ENCODE measurements at regions not wholly inside any gene's neighbourhood (a gene's known extent, or its start where the extent isn't known, plus 50 kb on each side); places are given as distances from the start of the nearest gene placed in this dataset.

DNA sequence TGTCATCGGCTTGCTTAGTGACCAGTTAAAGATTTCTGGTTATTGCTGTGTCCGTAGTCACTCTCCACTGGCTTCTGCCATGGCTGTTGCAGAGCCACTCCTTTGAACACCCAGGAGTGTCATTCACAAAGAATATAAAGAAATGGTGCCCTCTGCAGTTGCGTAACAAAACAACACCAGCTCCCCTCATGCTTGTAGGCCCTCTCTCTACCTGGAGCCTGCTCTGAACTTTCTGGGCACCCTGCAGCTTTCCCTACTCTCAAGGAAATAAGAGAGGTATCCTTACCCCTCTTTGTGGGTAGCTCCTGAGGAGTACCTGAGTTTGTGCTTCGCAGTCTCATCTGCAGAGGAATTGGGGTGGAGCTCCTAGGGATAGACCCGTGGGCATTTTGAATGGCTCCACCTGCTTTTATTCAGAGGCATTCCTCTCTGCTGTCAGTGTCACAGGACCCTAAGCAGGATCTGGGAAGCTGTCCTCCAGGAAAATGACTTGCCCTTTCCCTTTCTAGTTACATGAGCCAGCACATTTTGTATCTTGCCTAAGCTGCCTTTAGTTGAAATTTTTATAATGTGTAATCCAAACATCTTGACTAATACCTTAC, 97.2 kb upstream of the TMEM260 start:
- no peak for FAIRE-seq
- TF ChIP-seq, protein P1, sequence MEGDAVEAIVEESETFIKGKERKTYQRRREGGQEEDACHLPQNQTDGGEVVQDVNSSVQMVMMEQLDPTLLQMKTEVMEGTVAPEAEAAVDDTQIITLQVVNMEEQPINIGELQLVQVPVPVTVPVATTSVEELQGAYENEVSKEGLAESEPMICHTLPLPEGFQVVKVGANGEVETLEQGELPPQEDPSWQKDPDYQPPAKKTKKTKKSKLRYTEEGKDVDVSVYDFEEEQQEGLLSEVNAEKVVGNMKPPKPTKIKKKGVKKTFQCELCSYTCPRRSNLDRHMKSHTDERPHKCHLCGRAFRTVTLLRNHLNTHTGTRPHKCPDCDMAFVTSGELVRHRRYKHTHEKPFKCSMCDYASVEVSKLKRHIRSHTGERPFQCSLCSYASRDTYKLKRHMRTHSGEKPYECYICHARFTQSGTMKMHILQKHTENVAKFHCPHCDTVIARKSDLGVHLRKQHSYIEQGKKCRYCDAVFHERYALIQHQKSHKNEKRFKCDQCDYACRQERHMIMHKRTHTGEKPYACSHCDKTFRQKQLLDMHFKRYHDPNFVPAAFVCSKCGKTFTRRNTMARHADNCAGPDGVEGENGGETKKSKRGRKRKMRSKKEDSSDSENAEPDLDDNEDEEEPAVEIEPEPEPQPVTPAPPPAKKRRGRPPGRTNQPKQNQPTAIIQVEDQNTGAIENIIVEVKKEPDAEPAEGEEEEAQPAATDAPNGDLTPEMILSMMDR (IDR thresholded peaks at IDR 0.05; ENCODE audit: insufficient read depth, low read length, severe bottlenecking): peak; percentile 17
- H3K36me3 ChIP-seq (ENCODE audit: control insufficient read depth, insufficient read depth, low read length): no peaks in the 10 kb centered on the region
- H3K27me3 ChIP-seq (ENCODE audit: control insufficient read depth, insufficient read depth, low read length): no peaks in the 10 kb centered on the region
- peak; percentile 14 for DNase-seq (ENCODE audit: low read depth)
- no peak overlapping the region for H3K4me3 ChIP-seq (ENCODE audit: low read depth, low read length)

DNA sequence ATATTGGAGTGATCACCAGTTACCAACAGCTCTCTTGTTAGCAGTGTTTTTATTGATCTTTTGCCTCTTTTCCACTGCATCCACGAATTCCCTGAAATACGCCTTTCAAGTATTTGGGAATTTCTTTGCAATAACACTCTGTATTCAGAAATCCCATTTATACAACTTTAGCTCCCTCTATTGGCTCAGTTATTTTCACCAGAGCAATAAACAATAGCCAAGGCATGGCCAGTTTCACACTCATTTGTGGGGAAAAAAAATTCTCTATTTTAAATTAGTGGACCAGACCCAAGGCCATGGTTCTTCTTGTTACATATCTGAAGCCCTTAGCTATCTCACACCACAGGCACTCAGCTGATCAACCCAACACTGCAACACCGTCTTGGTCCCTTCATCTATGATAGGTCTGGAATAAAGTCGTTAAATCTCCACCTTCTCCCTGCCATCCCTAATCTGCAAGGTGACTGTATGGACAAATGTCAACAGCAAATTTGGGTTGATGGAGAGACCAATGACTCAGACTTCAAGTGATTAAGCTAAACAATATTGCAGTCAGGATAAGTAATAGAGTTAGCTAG, 92.4 kb upstream of the TMEM260 start:
- peak; percentile 17 for DNase-seq (ENCODE audit: low read depth)
- Histone ChIP-seq H3K27me3 (ENCODE audit: control insufficient read depth, insufficient read depth, low read length) (no peaks in the 10 kb centered on the region), H3K36me3 (ENCODE audit: control insufficient read depth, insufficient read depth, low read length) (no peaks in the 10 kb centered on the region), H3K4me3 (ENCODE audit: low read depth, low read length) (no peak overlapping the region)
- no peak for FAIRE-seq
- TF ChIP-seq, protein P1 (IDR thresholded peaks at IDR 0.05; ENCODE audit: insufficient read depth, low read length, severe bottlenecking): no peak

DNA sequence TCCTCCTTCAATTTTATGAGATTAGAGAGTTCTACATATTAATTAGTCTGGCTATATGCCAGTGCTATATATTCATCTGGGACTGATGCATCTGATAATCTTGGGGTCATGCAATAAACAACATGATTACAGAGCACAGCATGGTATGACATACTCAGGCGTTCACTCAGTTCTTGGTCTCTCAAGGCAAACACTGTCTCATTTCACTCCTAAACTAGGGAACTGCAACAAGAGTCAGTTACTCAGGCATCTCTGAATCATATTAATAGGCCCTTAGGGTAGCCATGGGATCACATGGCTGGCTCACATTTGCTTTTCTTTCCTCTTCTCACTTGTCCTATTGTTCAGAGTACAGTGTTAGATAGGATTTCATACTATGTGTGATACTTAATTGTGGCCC, 91.8 kb upstream of the TMEM260 start:
- Histone ChIP-seq H3K27me3 (ENCODE audit: control insufficient read depth, insufficient read depth, low read length) (no peaks in the 10 kb centered on the region), H3K4me3 (ENCODE audit: low read depth, low read length) (no peak overlapping the region), H3K36me3 (ENCODE audit: control insufficient read depth, insufficient read depth, low read length) (no peaks in the 10 kb centered on the region)
- TF ChIP-seq, protein P1 (IDR thresholded peaks at IDR 0.05; ENCODE audit: insufficient read depth, low read length, severe bottlenecking): no peak
- FAIRE-seq (no peak), DNase-seq (ENCODE audit: low read depth) (peak; percentile 96)

DNA sequence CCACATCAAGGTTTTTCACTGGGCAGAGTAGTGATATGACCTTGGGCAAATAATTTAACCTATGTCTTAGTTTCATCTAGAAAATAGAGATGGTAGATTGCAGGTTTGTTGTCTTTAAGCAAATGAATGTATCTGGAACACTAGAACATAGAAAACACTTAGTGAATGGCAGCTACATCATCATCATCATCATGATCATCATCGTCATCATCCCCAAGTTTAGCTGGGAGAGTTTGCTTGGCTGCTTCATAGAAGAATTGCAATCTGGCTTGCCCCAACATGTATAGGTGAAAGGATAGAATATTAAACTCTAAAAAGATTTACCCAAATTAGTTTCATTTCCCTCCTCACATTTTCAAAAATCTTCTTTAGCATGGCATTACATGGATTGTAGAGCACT, 91.3 kb upstream of the TMEM260 start:
- H3K27me3 ChIP-seq (ENCODE audit: control insufficient read depth, insufficient read depth, low read length): no peaks in the 10 kb centered on the region
- no peak overlapping the region for H3K4me3 ChIP-seq (ENCODE audit: low read depth, low read length)
- no peaks in the 10 kb centered on the region for H3K36me3 ChIP-seq (ENCODE audit: control insufficient read depth, insufficient read depth, low read length)
- DNase-seq (ENCODE audit: low read depth) (peak; percentile 29), FAIRE-seq (no peak)
- TF ChIP-seq, protein P1 (IDR thresholded peaks at IDR 0.05; ENCODE audit: insufficient read depth, low read length, severe bottlenecking): no peak

DNA sequence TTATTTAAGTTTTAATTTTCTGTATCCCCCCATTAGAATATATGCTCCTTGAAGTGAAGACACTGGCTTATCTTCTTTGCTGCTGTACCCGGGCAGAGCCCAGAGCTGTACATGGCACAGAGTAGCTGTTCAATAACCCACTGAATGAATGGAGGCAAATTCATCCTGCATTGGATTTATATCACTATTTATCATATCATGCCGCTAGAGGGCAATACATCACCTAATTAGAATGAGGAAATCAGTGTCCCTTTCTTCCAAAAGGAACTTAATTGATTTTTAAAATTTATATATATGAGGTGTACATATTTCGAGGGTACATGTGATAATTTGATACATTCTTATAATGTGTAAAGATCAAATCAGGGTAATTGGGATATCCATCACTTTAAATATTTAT, 89.2 kb upstream of the TMEM260 start:
- peak; percentile 52 for DNase-seq (ENCODE audit: low read depth)
- Histone ChIP-seq H3K27me3 (ENCODE audit: control insufficient read depth, insufficient read depth, low read length) (no peaks in the 10 kb centered on the region), H3K36me3 (ENCODE audit: control insufficient read depth, insufficient read depth, low read length) (no peaks in the 10 kb centered on the region), H3K4me3 (ENCODE audit: low read depth, low read length) (no peak overlapping the region)
- no peak for FAIRE-seq
- TF ChIP-seq, protein P1 (IDR thresholded peaks at IDR 0.05; ENCODE audit: insufficient read depth, low read length, severe bottlenecking): peak; percentile 33
